ENCODE measurements at regions not wholly inside any gene's neighbourhood (a gene's known extent, or its start where the extent isn't known, plus 50 kb on each side); places are given as distances from the start of the nearest gene placed in this dataset.

GRCh38 chr2:180743401-180743800 lies 237.0 kb upstream of the UBE2E3 start:
- no peak for TF ChIP-seq CTCF (IDR thresholded peaks at IDR 0.05)
- TF ChIP-seq POLR2AphosphoS5 (IDR thresholded peaks at IDR 0.05), result no peak

Measured in sigmoid colon (tissue), 4 donors.